ENCODE measurements at regions not wholly inside any gene's neighbourhood (a gene's known extent, or its start where the extent isn't known, plus 50 kb on each side); places are given as distances from the start of the nearest gene placed in this dataset.
"Not testable (repeated sequence)": the region's sequence is repeated elsewhere in the genome, so short reads cannot be mapped to it uniquely, and the experiment has no call there.

- no peak for DNase-seq
Measured at GRCh38 chr16:26909623-26910022, 157.1 kb upstream of the C16orf82 start.

DNA sequence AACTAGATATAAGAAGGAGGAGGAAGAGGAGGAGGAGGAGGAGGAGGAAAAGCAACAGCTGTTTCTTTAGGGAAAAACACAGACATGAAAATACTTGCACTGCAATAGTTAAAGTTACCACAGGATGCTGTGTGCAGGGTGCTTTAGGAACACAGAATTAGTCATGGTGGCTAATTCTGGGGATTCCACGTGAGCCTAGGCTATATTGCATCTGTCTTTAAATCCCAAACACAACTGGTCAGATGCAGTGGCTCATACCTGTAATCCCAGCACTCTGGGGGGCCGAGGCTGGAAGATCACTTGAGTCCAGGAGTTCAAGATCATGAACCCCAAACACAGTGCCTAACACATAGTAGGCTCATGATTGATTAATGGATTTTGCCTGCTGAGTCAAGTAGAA lies 155.3 kb upstream of the C16orf82 start:
- no peak for DNase-seq

GRCh38 chr16:26913851-26914250 lies 152.9 kb upstream of the C16orf82 start:
- DNase-seq, result no peak

DNA sequence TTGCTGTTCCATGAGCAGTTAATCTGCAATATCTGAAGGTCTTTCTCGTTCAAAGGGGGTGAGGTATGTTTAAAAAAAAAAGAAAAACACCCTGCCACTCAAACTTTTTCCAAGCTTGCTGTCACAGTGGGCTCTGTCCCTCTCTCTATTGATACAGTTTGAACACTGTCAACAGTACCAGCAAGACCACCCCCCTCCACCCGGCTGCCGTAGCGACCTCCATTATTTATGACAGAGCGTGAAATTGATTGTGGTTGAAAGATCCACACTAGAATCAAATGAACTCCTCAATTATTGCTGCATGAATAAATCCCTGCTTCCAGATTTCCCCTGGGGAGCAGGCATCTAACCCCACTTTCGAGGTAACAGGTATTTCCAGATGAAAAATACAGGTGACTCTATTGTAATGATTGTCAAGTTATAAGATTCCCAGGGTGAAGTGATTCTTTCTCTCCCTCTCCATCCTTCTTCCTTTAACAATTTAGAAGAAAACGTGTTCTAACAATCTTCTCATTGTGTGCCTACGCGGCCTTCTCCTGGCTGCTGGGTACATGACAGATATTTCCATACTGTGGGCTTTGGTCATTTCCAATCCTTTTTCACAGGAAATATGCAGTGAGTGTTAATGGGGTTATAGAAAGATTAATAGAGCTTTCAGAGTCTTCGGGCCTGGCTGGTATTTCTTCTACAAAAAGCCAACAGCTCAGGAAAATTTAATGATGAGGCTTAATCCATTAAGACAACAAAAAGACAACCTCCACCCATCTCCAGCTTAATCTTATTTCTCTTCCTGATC lies 135.7 kb upstream of the C16orf82 start:
- no peak for DNase-seq

DNA sequence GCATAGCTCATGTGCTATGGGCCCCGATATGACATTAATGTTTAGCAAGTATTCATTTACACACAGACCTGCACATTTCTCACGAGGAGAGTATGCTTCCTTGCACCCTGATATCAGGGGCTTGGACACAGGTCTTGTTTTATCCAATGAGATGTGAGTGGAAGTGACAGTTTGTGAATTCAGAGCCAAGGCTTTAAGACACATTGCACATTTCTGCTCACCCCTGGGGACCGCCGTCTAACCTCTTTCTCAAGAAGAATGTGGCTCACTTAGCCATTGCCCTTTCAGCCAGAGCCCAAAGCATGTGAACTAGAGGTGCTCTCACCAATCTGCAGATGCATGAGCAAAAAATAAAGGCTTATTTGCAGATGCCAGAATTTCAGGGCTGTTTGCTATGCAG lies 116.1 kb upstream of the C16orf82 start:
- DNase-seq, result no peak

- no peak for DNase-seq
Measured at GRCh38 chr16:26951950-26952349, 114.8 kb upstream of the C16orf82 start.

DNA sequence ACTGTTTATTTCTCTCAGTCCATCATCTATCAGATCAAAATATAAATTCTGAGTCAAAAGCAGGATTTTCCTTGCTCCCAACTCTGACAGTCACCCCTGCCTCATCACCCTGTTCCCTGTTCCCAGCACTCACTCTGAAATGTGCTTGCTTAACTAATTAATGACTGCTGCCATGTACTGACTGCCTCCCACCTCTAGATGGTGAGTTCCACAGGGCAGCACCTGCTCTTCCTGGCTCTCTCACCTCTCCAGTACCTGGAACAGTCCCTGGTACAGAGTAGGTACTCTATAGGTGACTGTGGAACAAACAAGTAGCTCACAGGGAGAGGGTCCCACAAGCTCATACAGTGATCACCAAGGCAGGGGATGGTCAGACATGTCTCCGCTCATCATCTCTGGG lies 114.3 kb upstream of the C16orf82 start:
- DNase-seq, result no peak

- no peak for DNase-seq
Measured at GRCh38 chr16:26957283-26957859, 109.4 kb upstream of the C16orf82 start.

DNA sequence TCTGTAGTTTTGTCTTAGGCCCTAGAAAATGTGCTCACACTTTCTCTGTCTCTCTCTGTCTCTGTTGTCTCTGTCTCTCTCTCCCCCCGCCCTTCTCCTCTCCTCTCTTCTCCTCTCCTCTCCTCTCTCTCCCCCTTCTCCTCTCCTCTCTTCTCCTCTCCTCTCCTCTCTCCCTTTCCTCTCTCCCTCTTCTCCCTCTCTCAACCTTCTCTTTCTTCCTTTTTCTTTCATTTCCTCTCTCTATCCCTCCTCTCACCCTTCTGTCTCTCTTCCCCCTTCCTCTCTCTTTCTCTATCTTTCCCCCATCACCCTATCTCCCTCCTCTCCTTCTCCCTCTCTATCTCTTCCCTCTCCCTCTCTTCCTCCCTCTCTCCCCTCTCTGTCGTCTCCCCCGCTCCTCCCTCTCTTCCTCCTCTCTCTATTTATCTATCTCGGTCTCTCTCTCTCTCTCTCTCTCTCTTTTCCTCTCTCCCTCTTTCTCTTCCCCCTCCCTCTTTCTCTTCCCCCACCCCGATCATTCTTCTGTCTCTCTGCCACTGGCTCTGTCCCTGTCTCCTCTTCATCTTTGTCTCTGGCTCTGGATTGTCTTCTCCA lies 107.2 kb upstream of the C16orf82 start:
- DNase-seq, result no peak

DNA sequence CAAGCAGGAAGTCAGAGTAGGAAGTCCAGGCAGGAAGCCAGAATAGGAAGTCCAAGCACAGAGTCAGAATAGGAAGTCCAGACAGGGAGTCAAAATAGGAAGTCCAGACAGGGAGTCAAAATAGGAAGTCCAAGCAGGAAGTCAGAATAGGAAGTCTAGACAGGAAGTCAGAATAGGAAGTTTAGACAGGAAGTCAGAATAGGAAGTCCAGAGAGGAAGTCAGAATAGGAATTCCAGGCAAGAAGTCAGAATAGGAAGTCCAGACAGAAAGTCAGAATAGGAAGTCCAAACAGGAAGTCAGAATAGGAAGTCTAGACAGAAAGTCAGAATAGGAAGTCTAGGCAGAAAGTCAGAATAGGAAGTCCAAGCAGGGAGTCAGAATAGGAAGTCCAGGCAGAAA lies 105.3 kb upstream of the C16orf82 start:
- DNase-seq, result no peak

- DNase-seq, result no peak
Measured at GRCh38 chr16:26963109-26963508, 103.6 kb upstream of the C16orf82 start.

DNA sequence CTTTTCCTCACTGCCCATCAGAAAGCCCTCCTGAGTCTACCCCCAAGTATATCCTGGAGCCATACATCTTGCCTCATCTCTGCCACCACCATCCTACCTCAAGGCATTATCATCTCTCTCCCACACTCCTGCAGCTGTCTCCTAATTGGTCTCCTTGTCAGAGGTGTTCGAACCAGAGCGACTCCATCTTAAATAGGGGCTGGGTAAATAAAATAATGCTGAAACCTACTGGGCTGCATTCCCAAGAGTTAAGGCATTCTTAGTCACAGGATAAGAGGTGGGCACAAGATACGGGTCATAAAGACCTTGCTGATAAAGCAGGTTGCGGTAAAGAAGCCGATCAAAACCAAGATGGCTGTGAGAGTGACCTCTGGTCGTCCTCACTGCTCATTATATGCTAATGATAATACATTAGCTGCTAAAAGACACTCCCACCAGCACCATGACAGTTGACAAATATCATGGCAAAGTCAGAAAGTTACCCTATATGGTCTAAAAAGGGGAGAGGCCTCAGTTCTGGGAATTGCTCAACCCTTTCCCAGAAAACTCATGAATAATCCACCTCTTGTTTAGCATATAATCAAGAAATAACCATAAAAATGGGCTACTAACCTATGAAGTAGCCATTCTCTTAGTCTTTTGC lies 97.0 kb upstream of the C16orf82 start:
- DNase-seq, result no peak

DNA sequence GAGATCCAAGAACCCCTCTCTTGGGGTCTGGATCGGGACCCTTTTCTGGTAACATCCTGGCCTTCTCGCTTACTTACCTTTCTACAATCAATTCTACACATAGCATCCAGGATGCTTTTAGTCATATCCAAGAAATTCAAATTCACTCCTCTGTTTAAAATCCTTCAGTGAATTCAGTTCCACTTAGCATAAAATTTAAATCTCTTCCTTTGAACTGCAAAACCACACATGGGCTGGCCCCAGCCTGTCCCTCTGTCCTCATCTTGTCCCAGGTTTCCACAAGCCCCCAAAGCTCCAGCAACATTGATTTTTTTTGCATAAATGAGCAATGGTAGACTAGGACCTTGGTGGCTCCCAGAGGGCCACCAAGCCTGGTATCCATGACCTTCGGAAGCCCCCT lies 96.4 kb upstream of the C16orf82 start:
- no peak for DNase-seq

GRCh38 chr16:26976873-26977272 lies 89.9 kb upstream of the C16orf82 start:
- no peak for DNase-seq

DNA sequence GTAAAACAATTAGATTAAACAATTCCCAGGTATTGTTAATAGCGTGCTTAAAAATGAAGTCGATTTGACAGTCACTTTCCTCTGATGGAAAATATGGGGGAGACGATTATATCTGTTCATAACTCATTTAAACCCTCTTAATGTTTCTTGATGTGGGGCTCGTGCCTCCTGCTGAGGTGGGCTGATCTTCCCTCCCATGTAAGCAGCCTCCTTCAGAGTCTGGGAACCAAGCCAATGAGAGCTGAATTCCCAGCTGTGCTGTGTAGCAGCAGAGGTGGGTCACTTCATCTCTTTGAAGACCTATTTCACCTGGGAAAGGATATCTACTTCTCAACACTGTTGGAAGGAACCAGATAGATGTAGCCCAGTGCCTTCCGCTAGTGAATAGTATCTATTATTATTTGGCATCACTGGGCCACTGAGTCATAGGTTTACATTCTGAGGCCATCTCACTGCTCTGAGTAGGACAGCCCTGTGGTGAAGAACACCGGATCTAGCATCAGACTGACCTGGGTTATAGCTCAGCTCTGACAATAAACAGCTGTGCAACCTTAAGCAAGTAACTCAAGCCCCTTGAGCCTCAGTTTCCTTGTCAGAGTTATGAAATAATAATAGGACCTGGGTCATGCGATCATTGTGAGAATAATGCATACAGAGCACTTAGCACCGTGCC lies 85.3 kb upstream of the C16orf82 start:
- DNase-seq, result no peak

DNA sequence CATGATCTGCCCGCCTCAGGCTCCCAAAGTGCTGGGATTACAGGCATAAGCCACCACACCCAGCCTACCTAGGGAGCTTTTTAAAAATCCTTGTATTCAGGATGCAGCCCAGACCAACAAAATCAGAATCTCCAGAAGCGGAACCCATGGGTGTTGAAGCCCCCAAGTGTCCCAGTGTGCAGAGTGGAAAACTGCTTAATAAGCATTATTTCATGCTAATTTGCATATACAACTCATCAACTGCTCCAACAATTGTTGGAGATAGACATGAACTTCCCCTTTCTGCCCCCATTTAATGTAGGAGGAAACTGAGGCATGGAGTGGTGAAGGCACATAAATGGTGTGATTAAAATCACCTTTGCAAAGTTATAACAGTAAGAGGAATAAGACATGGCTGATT lies 84.3 kb upstream of the C16orf82 start:
- DNase-seq, result no peak

DNA sequence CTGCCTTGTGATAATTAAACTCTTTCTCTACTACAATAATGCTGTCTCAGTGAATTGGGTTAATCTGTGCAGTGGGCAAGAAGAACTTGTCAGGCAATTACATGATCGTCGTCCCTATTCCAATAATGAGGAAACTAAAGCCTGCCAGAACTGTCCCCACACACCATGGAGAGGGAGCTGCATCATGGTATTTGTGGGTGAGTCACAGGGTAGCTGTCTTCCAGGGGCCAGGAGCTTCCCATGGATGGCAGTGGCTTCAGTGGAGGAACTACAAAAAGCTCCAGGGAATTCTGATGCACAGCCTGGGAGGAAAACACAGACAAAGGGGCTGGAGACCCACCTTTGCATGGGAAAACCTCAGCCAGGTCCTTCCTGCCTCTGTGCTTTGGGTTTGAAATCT lies 83.3 kb upstream of the C16orf82 start:
- no peak for DNase-seq

GRCh38 chr16:26985100-26986065 lies 81.3 kb upstream of the C16orf82 start:
- DNase-seq, result no peak

GRCh38 chr16:26987597-26988010 lies 79.1 kb upstream of the C16orf82 start:
- DNase-seq, result no peak

DNA sequence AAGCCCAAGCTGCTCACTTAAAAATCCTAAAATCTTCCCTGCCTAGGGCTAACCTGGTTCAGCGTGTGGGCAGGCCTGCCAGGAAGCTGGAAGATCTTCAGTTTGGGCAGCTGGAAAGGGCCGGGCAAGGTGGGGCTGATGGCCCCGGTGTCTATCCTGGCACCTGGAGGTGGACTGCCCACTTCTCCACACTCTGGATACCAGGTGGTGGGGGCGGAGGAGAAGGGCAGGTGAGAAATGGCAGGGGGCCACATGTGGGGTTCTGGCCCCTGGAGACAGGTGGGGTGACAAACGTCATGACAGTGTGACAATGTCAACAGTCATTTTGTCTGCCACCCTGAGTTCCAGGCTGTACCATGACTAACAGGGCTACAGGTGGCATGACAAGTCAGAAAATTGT lies 78.5 kb upstream of the C16orf82 start:
- DNase-seq, result no peak

GRCh38 chr16:26990384-26991120 lies 76.2 kb upstream of the C16orf82 start:
- DNase-seq, result not testable (repeated sequence)
